Suprapubic skin (tissue), 4 donors: ENCODE measurements at regions not wholly inside any gene's neighbourhood (a gene's known extent, or its start where the extent isn't known, plus 50 kb on each side); places are given as distances from the start of the nearest gene placed in this dataset.

Experiments
- CTCF ChIP-seq, 2 donors: fragments of 200-600 bp in 1 of 2; fragments of 450-650 bp in 1 of 2; sonication (generic) in 1 of 2; IDR thresholded peaks; one replicate each; pipeline ENCODE4 v1.5.1; 2016 to 2019; ENCODE audit warnings: antibody characterized with exemption in 2 of 2, mild to moderate bottlenecking in 1 of 2, moderate library complexity in 1 of 2
- EP300 ChIP-seq: sonication (generic); formaldehyde crosslinking; IDR thresholded peaks from one replicate; pipeline ENCODE4 v1.6.1; 2017; ENCODE audit warnings: antibody characterized with exemption
- POLR2A ChIP-seq, 2 donors: fragments of 450-650 bp; IDR thresholded peaks; one replicate each; pipeline ENCODE4 v1.6.1; 2017; ENCODE audit warnings: antibody characterized with exemption in 2 of 2, mild to moderate bottlenecking in 2 of 2, moderate library complexity in 2 of 2
- POLR2AphosphoS5 ChIP-seq, 3 donors: sonication (generic); formaldehyde crosslinking; IDR thresholded peaks; one replicate each; pipeline ENCODE4 v1.6.1; 2017; ENCODE audit warnings: antibody characterized with exemption in 3 of 3

GRCh38 chr14:25875475-25875874 is 722.4 kb downstream of the NOVA1 start:
- TF ChIP-seq CTCF (IDR thresholded peaks at IDR 0.05) (no peak), POLR2A (IDR thresholded peaks at IDR 0.05) (no peak), POLR2AphosphoS5 (IDR thresholded peaks at IDR 0.05) (no peak), EP300 (no peak)
